Prostate gland (tissue), 2 donors: ENCODE measurements at regions not wholly inside any gene's neighbourhood (a gene's known extent, or its start where the extent isn't known, plus 50 kb on each side); places are given as distances from the start of the nearest gene placed in this dataset.

Source experiments
- DNase-seq: peaks from one replicate; pipeline ENCODE4 v3.0.0-alpha.2; 2019; ENCODE audit warnings: low spot score
- H3K27ac ChIP-seq, 2 donors: fragments of 200-600 bp; sonication (generic); 2 replicates each; pipeline ENCODE4 v1.5.1; 2017 to 2019
- H3K27me3 ChIP-seq: fragments of 200-600 bp; sonication (generic); replicated peaks from 2 replicates; pipeline ENCODE4 v1.5.1; 2019; ENCODE audit not compliant: insufficient read depth
- H3K36me3 ChIP-seq, 2 donors: fragments of 200-600 bp; sonication (generic); 1 replicate in 1 of 2; 2 replicates in 1 of 2; pipeline versions ENCODE4 v1.5.1 to v1.8.1; 2017 to 2019
- H3K4me1 ChIP-seq: fragments of 200-600 bp; sonication (generic); replicated peaks from 2 replicates; pipeline ENCODE4 v1.5.1; 2019
- H3K4me3 ChIP-seq, 2 donors: fragments of 200-600 bp; sonication (generic); 2 replicates each; pipeline ENCODE4 v1.5.1; 2017 to 2019
- H3K9me3 ChIP-seq: fragments of 200-600 bp; sonication (generic); 2 replicates; pipeline ENCODE4 v1.5.1; 2017
- POLR2A ChIP-seq: fragments of 450-650 bp; IDR thresholded peaks from one replicate; pipeline ENCODE4 v1.6.1; 2016; ENCODE audit warnings: antibody characterized with exemption, mild to moderate bottlenecking
- POLR2AphosphoS5 ChIP-seq: sonication (generic); formaldehyde crosslinking; IDR thresholded peaks from one replicate; pipeline ENCODE4 v1.6.1; 2017; ENCODE audit warnings: antibody characterized with exemption
- WGBS: methylation state at CpG from one replicate; pipeline ENCODE4 v1.1.5; 2018; 5-methylcytosine and 5-hydroxymethylcytosine counted together
- intact Hi-C: fragments of 100-400 bp; cut with DNase I; formaldehyde crosslinking; loops from one replicate; pipeline ENCODE4 v1.14.2; 2022
- TF ChIP-seq, protein P1 (sequence below), 4 experiments: fragments of 200-600 bp in 2 of 4; fragments of 450-650 bp in 2 of 4; sonication (generic) in 2 of 4; IDR thresholded peaks; 1 replicate in 3 of 4; 2 replicates in 1 of 4; pipeline ENCODE4 v1.5.1; 2016 to 2019; ENCODE audit warnings: antibody characterized with exemption in 4 of 4, mild to moderate bottlenecking in 2 of 4, moderate library complexity in 2 of 4

DNA sequence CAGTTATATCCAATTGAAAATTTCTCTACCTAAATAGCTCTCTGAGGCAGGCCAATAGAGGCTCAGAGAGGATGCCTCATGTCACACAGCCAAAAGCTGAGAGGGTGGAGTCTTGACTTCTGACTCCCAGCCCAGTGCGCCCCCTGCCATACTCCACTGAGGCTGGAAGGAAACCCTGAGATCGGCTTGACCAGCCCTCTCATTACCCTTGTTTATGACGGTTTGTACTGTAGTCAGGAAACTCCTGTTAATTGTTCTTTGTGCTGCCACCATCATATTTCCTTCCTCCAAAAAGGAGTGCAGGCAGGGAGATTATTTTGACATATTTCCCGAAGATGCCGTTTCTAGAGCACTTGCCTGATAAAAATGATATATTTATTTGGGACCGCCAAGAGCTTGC, 107.9 kb downstream of the AIPL1 start:
- no peak for DNase-seq
- 27% methylated on average over 6 of the region's 6 CpGs for WGBS
- H3K27ac ChIP-seq: no peak overlapping the region
- no peaks in the 10 kb centered on the region for H3K27me3 ChIP-seq
- TF ChIP-seq POLR2AphosphoS5 (no peak), POLR2A (no peak)
- TF ChIP-seq, protein P1, sequence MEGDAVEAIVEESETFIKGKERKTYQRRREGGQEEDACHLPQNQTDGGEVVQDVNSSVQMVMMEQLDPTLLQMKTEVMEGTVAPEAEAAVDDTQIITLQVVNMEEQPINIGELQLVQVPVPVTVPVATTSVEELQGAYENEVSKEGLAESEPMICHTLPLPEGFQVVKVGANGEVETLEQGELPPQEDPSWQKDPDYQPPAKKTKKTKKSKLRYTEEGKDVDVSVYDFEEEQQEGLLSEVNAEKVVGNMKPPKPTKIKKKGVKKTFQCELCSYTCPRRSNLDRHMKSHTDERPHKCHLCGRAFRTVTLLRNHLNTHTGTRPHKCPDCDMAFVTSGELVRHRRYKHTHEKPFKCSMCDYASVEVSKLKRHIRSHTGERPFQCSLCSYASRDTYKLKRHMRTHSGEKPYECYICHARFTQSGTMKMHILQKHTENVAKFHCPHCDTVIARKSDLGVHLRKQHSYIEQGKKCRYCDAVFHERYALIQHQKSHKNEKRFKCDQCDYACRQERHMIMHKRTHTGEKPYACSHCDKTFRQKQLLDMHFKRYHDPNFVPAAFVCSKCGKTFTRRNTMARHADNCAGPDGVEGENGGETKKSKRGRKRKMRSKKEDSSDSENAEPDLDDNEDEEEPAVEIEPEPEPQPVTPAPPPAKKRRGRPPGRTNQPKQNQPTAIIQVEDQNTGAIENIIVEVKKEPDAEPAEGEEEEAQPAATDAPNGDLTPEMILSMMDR (IDR thresholded peaks at IDR 0.05): no peak
- no peak overlapping the region for H3K4me3 ChIP-seq
- H3K4me1 ChIP-seq: no peaks in the 10 kb centered on the region
- no peaks in the 10 kb centered on the region for H3K9me3 ChIP-seq
- H3K36me3 ChIP-seq: no peaks in the 10 kb centered on the region
- intact Hi-C loops: no loop called here

GRCh38 chr17:6326483-6326882, 108.4 kb downstream of the AIPL1 start:
- DNase-seq: no peak
- 79% methylated on average over 8 of the region's 8 CpGs for WGBS

DNA sequence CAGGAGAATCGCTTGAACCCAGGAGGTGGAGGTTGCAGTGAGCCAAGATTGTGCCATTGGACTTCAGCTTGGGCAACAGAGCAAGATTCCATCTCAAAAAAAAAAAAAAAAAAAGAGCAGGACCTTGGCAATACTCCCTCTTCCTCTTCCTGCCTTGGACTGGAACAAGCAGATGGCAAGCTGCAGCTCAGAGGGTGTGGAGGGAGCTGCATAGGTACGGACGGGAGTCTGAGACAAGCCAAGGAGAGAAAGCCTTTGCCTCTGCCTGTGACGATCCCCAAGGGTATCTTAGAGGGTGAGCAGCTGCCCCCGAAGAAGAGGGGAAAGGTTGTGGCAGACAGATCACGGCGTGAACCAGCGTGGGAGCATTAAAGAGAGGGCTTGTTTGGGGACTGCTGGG, 109.2 kb downstream of the AIPL1 start:
- H3K27me3 ChIP-seq: no peaks in the 10 kb centered on the region
- no peak for TF ChIP-seq POLR2A
- TF ChIP-seq POLR2AphosphoS5: no peak
- TF ChIP-seq, protein P1 (IDR thresholded peaks at IDR 0.05): no peak
- H3K4me3 ChIP-seq: no peak overlapping the region
- intact Hi-C loops: no loop called here
- DNase-seq: no peak
- H3K4me1 ChIP-seq: no peaks in the 10 kb centered on the region
- WGBS: 79% methylated on average over 8 of the region's 8 CpGs
- no peak overlapping the region for H3K27ac ChIP-seq
- H3K9me3 ChIP-seq: no peaks in the 10 kb centered on the region
- H3K36me3 ChIP-seq: no peaks in the 10 kb centered on the region

More at GRCh38 chr17:6326483-6326882, 108.4 kb downstream of the AIPL1 start:
- Histone ChIP-seq H3K36me3 (no peaks in the 10 kb centered on the region), H3K27ac (no peak overlapping the region), H3K9me3 (no peaks in the 10 kb centered on the region), H3K27me3 (no peaks in the 10 kb centered on the region), H3K4me3 (no peak overlapping the region), H3K4me1 (no peaks in the 10 kb centered on the region)
- TF ChIP-seq, protein P1 (IDR thresholded peaks at IDR 0.05): no peak
- TF ChIP-seq POLR2AphosphoS5 (no peak), POLR2A (no peak)
- intact Hi-C loops: no loop called here

DNA sequence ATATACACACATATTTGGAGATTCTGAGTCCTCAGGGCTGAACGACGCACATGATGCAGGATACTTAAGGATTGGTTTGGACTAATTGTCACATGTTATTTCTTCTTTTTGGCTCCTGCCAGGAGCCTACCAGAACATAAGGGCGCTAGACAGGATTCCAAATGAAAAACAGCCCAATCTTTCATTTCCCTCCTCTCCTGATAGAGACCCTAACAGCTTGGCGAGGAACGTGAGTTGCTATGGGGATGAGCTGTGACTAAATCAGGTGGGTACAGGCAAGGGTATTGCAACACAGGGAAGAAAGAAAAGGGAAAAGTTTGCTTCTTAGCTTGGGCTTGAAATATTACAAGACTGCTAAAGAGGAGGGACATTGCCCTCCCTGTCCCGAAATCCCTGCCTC, 109.9 kb downstream of the AIPL1 start:
- Histone ChIP-seq H3K9me3 (no peaks in the 10 kb centered on the region), H3K4me3 (no peak overlapping the region), H3K27ac (no peak overlapping the region), H3K27me3 (no peaks in the 10 kb centered on the region), H3K36me3 (no peaks in the 10 kb centered on the region), H3K4me1 (no peaks in the 10 kb centered on the region)
- 68% methylated on average over 6 of the region's 6 CpGs for WGBS
- TF ChIP-seq POLR2AphosphoS5 (no peak), POLR2A (no peak)
- TF ChIP-seq, protein P1 (IDR thresholded peaks at IDR 0.05): no peak
- DNase-seq: no peak
- intact Hi-C loops: no loop called here

DNA sequence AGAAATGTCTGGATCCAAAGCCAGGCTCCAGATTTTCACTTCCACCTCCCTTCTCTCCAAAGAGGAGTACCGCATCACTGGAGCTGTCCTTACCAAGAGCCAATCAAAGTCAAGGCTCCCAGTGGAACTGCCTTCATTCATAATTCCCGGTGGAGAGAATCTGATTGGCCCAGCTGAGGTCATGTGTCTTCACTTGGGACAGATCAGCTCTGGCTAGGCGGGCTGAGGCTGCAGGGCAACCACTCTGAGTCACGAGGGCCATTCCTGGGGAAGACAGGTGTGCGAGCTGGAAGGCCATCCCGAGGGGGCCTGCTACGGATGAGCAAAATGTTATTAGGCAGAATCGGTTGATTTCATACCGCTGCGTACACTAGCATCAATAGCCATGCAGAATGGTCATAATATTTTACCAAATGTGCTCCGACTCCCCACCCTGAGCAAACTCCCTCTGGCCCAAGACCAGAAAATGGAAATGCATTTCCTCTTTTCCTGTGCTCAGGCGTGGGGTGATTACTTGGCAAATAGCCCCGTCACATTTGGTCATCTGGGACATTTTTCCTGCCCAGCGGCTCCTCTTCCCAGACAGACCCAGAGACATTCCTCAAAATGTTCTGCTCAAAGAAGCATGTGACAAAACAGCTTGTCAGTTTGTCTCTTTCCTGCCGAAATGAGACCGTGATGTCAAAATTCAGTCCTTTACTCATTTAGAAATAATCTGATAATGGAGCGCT, 111.1 kb downstream of the AIPL1 start:
- Histone ChIP-seq H3K36me3 (no peaks in the 10 kb centered on the region), H3K9me3 (no peaks in the 10 kb centered on the region), H3K4me1 (no peaks in the 10 kb centered on the region), H3K4me3 (no peak overlapping the region), H3K27ac (no peak overlapping the region), H3K27me3 (no peaks in the 10 kb centered on the region)
- no peak for DNase-seq
- 69% methylated on average over 17 of the region's 17 CpGs for WGBS
- no peak for TF ChIP-seq POLR2AphosphoS5
- TF ChIP-seq, protein P1 (IDR thresholded peaks at IDR 0.05): no peak
- no peak for TF ChIP-seq POLR2A
- intact Hi-C loops: no loop called here
